ENCODE measurements at regions not wholly inside any gene's neighbourhood (a gene's known extent, or its start where the extent isn't known, plus 50 kb on each side); places are given as distances from the start of the nearest gene placed in this dataset.

DNA sequence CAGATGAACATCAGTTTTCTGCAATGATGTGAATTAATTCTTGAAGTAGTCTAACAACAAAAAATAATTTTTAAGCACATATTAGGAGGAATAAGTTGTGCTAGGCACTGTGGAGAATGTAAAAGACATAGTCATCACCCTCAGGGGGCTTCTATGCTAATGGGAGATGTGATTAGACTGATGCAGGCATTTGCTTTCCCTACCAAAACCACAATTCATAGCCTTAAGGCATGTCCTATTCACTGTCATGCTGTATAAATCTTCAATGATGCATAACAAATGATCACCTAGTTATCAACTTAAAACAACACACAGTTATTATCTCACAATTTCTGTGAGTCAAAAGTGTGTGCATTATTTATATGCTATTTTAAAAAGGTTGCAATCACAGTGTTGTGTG is 422.6 kb downstream of the MAN2A1 start:
- no peak for DNase-seq (ENCODE audit: low read depth)

DNA sequence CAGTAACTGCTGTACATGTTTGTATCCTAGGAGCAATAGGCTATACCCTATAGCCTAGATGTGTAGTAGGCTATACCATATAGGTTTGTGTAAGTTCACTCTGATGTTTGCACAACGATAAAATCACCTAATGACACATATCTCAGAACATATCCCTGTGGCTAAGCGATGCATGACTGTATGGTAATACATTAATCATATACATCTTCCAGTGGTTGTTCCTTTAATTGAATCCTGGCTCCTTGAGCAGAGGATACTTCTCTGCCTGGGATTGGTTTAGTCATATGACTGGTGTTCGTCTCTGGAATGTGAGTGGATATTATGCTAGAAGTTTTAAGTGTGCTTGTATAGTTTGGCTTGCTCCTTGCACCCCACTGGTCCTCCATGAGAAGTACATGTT is 425.8 kb downstream of the MAN2A1 start:
- no peak for DNase-seq (ENCODE audit: low read depth)

DNA sequence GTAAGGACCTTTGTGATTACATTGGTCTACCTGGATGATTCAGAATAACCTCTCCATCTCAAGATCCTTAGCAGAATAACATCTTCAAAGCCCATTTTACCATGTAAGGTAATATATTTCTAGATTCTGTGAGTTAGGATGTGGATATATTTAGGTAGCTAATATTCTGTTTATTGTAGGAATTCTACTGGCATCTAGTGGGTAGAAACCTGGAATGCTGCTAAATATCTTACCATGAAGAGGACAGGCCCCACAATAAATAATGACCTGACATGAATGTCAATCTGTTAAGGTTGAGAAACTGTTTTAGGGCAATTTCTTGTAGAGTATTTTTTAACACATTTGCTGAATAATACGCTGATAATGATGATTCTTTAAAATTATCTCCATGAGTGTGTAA is 426.8 kb downstream of the MAN2A1 start:
- no peak for DNase-seq (ENCODE audit: low read depth)

DNA sequence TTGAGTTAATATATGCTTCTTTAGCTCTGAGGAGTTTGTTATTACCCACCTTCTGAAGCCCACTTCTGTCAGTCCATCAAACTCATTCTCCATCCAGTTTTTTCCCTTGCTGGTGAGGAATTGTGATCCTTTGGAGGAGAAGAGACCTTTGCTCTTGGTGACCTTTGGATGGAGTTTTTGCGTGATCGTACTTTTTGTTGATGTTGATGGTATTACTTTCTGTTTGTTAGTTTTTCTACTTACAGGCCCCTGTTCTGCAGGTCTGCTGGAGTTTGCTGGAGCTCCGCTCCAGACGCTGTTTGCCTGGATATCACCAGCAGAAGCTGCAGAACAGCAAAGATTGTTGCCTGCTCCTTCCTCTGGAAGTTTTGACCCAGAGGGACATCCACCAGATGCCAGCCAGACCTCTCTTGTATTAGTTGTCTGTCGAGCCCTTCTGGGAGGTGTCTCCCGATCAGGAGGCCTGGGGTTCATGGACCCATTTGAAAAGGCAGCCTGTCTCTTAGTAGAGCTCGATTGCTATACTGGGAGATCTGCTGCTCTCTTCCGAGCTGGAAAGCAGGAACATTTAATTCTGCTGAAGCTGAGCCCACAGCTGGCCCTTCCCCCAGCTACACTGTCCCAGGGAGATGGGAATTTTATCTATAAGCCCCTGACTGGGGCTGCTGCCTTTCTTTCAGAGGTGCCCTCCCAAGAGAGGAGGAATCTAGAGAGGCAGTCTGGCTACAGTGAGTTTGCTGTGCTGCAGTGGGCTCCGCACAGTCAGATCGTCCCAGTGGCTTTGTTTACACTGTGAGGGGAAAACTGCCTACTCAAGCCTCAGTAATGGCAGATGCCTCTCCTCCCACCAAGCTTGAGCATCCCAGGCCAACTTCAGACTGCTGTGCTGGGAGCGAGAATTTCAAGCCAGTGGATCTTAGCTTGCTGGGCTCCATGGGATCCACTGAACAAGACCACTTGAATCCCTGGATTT is 445.5 kb downstream of the MAN2A1 start:
- DNase-seq (ENCODE audit: low read depth), result no peak

DNA sequence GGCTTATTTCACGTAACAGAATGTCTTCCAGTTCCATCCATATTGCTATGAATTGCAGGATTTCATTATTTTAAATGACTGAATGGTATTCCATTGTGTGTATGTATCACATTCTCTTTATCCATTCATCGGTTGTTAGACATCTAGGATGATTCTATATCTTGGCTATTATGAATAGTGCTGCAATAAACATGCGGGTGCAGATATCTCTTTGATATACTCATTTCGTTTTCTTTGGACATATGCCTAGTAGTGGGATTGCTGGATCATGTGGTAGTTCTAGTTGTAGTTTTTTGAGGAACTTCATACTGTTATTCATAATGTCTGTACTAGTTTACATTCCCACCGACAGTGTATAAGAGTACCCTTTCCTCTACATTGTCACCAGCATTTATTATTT is 460.5 kb downstream of the MAN2A1 start:
- no peak for DNase-seq (ENCODE audit: low read depth)

DNA sequence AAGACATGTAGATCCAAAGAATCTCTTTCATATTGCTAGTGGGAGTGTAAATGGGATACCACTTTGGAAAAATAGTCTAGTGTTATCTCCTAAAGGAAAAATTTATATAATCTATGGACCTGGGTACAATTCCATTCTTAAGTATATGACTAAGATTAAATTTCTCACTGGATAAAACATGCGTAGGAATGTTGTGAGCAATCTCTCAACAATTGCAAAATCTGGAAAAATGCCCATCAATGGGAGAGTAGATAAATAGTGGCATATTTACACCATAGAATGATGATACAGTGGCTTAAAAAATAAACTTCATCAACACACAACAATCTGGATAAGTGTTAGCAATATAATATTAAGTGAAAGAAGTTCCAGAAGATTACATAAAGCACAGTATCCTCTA is 469.5 kb downstream of the MAN2A1 start:
- no peak for DNase-seq (ENCODE audit: low read depth)

DNA sequence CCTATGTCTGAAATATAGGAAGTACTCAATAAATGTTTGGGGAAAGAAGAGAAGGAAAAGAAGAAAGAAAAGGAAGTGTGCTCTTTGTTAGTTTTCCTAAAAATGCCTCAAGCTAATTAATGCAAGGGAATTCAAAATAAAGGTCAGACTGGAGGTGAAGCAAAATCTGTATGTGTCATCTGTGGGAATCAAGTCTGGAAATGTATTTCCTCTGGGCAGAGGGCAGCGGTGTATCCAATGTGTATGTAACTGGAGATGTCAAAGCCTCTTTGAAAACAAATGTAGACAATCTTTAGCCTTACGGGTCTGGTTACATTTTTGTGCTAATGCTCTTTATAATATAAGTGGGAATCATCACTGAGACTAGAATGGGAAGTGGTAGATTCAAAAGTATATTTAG is 471.4 kb downstream of the MAN2A1 start:
- DNase-seq (ENCODE audit: low read depth), result no peak

DNA sequence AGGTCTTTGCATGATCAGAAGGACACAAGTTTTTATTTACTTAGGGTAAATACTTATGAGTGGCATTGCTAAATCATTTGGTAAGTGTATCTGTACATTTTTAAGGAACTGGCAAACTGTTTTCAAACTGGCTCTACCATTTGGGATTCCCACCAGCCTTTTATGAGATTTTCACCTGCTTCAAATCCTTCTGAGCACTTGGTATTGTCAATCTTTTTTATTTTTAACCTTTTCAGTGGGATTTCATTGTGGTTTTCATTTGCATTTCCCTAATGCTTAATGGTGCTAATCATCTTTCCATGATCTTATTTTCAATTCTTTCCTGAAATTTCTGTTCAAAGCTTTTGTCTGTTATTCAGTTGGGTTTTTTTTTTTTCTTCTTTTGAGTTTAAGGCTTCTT is 475.6 kb downstream of the MAN2A1 start:
- DNase-seq (ENCODE audit: low read depth), result no peak

DNA sequence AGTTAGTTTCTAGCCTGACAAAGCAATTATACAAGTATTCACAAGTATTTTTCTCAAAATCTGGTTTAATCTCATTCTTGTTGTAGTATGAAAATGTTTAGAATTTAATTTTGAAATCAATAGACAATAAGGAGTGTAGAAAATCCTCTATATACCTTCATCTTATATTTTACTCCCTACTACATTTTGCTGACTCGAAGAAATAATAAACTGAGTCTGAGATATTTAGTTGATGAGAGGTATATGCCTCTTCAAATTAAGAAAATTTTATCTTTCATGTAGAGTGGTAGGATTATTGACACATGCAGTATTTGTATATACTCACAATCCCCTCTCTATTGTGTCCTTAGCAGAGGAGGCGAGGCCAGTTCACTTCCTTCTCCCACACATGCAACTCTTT is 477.7 kb downstream of the MAN2A1 start:
- DNase-seq (ENCODE audit: low read depth), result no peak

DNA sequence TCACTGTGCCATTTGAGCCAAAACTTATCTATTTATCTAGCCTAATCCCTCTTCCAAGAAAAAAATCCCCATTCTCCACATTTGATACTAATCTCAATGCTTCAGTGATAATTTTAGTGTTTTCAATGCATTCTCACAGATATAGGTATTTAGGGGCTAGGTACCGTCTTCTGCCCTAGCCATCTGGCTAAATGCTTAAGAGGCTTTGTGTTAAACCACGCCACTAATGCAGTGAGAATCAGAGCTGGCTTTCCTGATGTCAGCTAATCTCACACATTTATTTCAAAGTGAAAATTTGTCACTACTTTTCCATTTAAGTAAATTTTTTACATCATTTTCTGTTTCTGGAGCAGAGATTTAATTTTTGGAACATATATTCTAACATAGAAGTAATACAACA is 479.7 kb downstream of the MAN2A1 start:
- DNase-seq (ENCODE audit: low read depth), result no peak

DNA sequence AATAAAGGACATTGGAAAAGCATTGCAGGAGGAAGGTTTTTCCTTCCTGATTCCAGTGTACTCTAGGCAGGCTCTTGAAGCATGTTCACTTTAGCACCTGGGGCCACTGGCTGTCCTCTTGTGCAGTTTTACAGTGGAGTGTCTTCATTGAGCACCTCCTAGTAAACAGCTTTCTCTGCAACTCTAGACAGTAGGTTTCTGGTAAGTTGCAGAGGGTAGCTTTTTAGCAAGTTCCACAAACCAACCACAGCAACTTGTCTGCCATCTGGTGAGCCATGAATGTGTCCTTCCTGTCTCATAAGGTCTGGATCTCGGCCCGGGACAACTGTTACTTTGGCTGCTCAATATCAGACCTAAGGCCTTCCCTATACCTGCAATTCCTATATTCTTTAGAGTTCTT is 488.0 kb downstream of the MAN2A1 start:
- DNase-seq (ENCODE audit: low read depth), result no peak

DNA sequence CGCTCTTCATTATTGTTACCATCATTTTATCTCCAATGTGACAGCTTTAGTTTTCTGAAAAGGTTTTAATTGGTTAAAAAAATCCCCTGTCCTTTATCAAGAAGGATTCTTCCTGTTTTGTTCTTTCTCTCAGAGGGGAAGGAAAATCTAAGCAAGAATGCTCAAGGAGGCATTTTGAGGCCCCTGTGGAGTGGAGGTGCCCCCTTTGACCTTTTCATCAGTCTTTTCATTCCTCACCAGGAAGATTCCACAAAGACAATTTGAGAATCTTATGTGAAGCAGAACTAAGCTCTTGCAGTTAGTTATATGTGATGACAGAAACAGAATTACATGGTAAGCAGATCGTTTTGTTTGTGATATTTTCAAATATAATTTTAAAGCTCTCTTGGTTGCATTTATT is 489.6 kb downstream of the MAN2A1 start:
- DNase-seq (ENCODE audit: low read depth), result no peak

DNA sequence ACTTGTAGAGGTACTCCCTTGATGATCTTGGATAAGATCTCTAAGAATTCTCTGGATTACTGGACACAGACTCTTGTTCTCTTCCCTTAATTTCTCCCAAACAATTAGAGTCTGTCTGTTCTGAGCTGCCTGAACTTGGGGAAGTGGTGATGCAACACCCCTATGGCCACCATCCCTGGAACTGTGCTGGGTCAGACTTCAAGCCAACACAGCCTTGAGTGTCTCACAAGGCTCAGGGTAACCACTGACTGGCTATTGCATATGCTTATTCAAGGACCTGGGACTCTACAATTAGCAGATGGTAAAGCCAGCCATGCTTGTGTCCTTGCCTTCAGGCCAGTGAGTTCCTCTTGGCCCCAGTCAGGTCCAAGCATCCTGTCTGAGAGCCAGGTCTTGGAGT is 504.5 kb downstream of the MAN2A1 start:
- DNase-seq (ENCODE audit: low read depth), result no peak

DNA sequence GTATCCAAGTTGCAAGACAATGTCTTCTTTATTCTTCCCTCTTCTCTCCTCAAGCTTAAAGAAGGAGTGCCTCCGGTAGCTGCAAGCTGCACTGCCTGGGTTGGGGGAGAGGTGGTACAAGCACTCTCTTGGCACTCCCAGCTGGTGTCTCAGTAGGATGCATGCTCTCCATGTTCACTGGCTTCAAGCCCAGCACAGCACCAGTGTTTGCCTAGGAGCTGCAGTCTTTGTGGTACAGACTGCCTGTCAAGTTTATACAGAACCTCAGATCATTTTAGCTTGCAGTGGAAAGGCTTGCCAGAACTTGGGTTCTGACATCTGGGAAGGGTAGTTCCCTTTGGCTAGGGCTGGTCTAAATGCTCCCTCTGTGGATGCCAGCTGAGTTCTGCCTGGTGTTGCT is 505.6 kb downstream of the MAN2A1 start:
- no peak for DNase-seq (ENCODE audit: low read depth)

DNA sequence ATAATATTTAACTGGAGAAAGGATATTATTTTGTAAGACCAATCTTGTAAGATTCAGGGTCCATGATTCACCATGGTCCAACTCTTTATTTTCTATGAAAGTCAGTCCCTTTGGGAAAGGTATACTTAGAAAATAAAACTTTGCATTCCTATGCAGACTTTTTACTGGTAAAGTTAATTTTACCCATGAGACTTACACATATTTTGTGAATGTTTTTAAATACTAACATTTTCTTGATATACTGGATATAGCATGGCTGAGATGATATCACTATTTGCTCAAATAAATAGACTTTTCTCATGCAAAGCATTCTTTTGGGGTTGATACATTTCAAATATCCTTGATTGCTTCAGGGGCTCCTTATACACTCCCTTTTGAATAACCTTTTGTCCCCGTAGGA is 512.1 kb downstream of the MAN2A1 start:
- no peak for DNase-seq (ENCODE audit: low read depth)

DNA sequence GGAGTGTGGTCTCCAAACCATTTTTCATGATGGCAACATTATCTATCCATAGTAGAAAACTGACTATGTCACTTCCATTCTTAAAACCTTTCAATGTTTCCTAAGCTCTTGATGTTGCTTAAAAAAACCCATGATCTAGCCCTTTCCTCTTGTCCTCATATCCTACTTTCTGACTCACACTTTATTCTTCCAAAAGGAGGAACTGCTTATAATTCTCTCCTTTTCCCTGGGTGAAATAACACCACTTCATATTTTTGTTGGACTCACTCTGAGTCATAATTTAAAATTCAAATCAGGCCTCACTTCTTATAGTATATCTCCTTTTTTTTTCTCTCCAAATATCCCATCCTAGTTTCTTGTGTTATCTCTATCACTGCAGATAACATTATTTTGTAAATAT is 513.9 kb downstream of the MAN2A1 start:
- DNase-seq (ENCODE audit: low read depth), result no peak

DNA sequence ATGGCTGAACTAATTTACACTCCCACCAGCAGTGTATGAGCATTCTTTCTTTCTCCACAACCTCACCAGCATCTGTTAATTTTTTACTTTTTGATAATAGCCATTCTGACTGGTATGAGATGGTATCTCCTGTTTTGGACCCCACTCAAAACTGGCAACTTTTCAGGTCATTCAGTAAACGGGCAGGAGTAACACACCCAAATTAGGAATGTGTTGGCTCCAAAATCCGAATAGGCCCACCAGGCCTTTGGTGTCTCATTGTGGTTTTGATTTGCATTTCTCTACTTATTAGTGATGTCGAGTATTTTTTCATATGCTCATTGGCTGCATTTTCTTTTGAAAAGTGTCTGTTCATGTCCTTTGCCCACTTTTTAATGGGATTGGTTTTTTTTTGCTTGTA is 517.1 kb downstream of the TMEM232 start:
- no peak for DNase-seq (ENCODE audit: low read depth)

DNA sequence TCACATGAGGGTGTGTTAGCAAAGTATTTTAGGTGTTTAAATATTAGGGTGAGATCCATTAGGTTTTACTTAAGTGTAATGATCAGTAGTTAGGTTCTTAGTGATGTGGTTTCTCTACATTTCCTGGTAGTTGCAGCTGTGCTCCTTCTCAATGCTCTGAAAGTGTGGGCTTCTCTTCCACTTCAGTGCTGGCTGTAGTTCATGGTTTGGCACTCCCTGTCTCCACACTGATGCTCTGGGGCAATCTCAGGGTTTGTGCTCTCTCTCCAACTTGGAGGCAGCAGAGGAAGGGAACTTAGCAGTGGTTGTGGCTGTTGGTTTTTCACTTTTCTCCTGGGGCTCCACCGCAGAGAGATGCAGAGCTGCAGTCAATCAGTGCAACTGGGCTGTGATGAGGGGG is 507.5 kb downstream of the TMEM232 start:
- DNase-seq (ENCODE audit: low read depth), result no peak

DNA sequence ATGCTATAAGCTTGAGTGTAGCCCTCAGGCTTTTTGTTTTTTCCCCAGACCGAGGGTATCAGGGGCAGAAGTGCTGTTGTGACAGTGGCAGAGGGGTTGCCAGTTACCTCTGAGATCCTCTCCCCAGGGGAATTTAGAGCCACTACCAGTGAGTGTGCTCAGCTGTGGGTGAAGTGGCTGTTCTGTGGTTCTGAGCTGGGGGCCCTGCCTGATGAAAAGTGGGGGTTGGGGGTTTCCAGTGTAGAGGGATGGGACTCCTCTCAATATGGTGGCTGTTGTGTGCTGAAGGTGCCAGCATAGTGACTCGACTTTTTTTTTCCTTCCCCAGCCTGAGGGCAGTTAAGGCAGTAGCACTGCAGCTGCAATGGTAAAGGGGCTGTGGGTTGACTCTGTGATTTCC is 506.7 kb downstream of the TMEM232 start:
- DNase-seq (ENCODE audit: low read depth), result no peak

DNA sequence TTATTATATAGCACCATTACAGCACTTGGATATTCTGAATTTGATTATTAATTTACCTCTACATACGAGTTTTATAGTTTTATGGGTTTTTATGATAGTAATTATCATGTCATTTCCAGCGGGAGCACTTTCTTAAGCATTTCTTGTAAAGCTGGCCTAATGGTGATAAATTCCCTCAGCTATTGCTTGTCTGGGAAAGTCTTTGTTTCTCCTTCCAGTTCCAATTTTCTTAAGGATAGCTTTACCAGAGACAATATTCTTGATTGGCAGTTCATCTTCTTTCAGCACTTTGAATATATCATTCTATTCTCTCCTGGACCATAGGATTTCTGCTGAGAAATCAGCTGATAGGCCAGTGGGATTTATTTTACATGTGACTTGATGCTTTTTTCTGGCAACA is 505.4 kb downstream of the TMEM232 start:
- no peak for DNase-seq (ENCODE audit: low read depth)

DNA sequence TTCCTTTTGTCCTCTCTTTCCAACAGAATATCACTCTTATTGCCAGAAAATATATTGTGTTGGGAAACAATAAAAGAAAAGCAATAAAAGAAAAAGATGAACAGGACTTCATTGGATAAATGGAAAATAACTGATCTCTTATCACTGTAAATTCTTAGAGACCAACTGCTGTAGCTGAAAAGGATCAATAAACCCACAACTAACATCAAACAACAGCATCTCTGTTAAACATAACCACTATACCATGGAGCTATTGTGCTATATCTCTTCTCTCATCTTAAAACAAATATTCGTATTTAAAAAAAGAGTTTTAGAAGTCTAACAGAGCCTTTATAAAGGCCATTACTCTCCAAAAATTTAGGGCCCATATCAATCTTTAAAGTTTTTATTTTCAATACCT is 502.4 kb downstream of the TMEM232 start:
- no peak for DNase-seq (ENCODE audit: low read depth)

DNA sequence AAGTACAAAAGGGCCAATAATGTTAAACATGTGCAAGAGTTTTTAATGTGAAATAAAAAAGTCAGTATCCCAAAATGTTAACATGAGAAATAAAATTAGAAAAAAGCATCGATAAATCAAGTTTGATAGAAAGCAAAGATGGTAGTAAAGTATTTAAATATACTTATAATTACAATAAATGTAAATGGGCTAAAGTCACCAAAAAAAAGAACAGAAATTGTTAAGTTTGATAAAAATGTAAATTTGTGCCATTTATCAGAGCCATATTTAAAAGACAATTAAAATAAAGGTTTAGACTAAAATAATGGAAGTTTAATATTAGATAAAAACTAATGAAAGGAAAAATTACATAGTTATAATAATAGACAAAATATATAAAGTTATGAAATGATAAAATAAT is 500.5 kb downstream of the TMEM232 start:
- no peak for DNase-seq (ENCODE audit: low read depth)

DNA sequence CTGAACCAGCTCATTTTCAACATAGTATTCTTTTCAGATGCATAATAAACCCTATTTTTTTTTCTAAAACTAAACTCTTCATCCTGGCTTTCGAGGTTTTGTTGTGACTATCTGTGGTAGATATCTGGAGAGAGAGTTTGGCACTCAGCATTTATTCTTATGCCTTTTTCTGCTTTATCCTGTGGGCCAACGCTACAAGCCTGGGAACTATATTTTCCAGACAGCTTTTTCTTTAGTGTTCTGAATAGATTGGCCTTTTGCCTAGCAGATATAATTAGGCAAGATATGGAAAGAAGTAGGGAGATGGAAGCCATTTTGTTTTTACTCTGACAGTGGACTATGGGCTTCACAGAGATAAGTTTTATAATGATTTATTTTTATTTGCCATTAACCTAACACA is 486.7 kb downstream of the TMEM232 start:
- no peak for DNase-seq (ENCODE audit: low read depth)

DNA sequence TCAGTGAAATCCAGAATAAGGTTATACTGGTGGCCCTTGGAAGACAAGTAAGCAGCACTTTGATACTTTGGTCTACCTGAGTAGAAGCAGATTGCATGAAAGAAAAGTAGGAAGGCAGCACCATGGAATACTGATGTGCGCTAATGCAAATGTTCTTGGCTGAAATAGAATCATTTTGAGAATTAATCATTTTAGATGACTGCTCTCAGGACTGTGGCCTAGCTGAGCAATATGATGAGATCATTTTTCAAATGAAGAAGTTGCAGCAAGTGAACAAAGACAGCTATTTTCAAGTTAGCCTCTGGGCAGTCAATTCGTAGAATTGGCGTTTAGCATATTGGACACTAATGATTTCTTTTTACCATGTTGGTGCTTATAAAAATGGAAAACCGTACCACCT is 483.5 kb downstream of the TMEM232 start:
- DNase-seq (ENCODE audit: low read depth), result no peak
